NB4 (cell line): ENCODE measurements at regions not wholly inside any gene's neighbourhood (a gene's known extent, or its start where the extent isn't known, plus 50 kb on each side); places are given as distances from the start of the nearest gene placed in this dataset.

ENCODE experiments used
- DNase-seq: peaks from one replicate; pipeline ENCODE4 v3.0.0; 2010; ENCODE audit warnings: low read depth
- H3K4me3 ChIP-seq: one replicate; pipeline ENCODE4 v1.5.1; 2011; ENCODE audit warnings: mild to moderate bottlenecking, low read depth, low read length, moderate library complexity
- MAX ChIP-seq: IDR thresholded peaks from 2 replicates; pipeline ENCODE4 v1.6.1; 2011; ENCODE audit warnings: low read depth, low read length
- MYC ChIP-seq: IDR thresholded peaks from 2 replicates; pipeline ENCODE4 v1.6.1; 2011; ENCODE audit warnings: low read depth, low read length
- POLR2A ChIP-seq: IDR thresholded peaks from 2 replicates; pipeline ENCODE4 v1.6.1; 2011; ENCODE audit warnings: mild to moderate bottlenecking; ENCODE audit not compliant: insufficient read length; ENCODE audit errors: extremely low read depth
- TF ChIP-seq, protein P1 (sequence below): IDR thresholded peaks from one replicate; pipeline ENCODE4 v1.5.1; 2012; ENCODE audit warnings: low read depth, low read length

GRCh38 chr7:115346685-115347084 is 424.8 kb downstream of the MDFIC start:
- no peak for TF ChIP-seq MAX
- no peak for TF ChIP-seq POLR2A
- TF ChIP-seq MYC, result no peak
- TF ChIP-seq, protein P1, sequence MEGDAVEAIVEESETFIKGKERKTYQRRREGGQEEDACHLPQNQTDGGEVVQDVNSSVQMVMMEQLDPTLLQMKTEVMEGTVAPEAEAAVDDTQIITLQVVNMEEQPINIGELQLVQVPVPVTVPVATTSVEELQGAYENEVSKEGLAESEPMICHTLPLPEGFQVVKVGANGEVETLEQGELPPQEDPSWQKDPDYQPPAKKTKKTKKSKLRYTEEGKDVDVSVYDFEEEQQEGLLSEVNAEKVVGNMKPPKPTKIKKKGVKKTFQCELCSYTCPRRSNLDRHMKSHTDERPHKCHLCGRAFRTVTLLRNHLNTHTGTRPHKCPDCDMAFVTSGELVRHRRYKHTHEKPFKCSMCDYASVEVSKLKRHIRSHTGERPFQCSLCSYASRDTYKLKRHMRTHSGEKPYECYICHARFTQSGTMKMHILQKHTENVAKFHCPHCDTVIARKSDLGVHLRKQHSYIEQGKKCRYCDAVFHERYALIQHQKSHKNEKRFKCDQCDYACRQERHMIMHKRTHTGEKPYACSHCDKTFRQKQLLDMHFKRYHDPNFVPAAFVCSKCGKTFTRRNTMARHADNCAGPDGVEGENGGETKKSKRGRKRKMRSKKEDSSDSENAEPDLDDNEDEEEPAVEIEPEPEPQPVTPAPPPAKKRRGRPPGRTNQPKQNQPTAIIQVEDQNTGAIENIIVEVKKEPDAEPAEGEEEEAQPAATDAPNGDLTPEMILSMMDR, result no peak
- H3K4me3 ChIP-seq, result no peak overlapping the region
- DNase-seq, result no peak

DNA sequence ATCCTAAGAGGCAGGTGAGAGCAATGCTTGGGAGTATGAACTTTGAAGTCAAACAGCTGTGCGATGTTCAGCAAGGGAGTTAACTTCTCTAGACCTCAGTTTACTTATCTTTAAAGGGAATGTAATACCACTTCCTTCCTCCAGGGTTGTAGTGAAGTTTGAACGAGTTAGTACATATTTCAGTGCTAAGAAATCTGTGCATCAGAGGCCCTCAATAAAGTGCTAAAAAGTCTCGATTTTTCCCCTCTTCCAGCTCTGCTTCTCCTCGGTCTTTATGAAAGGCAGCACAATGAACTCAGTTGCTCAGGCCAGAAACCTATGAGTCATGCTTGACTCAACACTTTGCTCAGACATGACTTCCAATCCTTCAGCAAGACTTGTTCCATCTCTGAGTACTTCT is 418.9 kb downstream of the MDFIC start:
- no peak overlapping the region for H3K4me3 ChIP-seq
- TF ChIP-seq, protein P1, result no peak
- TF ChIP-seq MYC (no peak), MAX (no peak), POLR2A (no peak)
- peak; percentile 22 for DNase-seq

GRCh38 chr7:115338016-115338415 is 416.1 kb downstream of the MDFIC start:
- no peak for DNase-seq
- no peak overlapping the region for H3K4me3 ChIP-seq
- TF ChIP-seq MAX, result no peak
- no peak for TF ChIP-seq POLR2A
- TF ChIP-seq MYC, result no peak
- TF ChIP-seq, protein P1, result no peak

DNA sequence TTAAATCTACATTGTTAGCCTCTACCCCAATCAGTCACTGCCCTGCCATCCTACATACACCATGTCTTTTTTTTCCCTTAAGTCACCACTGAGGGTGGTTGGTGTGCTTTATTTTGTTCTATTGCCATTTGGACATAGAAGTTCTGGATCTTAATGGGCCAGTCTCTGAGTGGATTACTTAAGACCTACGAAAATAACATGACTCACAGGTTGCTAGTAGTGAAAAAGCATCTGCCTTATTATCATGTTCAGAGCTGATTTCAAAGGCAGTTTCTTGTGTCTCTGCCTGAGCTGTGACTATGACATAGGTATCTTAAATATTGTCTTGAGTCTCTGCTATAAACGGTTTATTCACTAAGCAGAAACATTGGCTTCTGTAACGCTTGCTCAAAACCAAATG is 410.8 kb downstream of the MDFIC start:
- H3K4me3 ChIP-seq, result no peak overlapping the region
- no peak for DNase-seq
- no peak for TF ChIP-seq MAX
- no peak for TF ChIP-seq MYC
- TF ChIP-seq, protein P1, result no peak
- no peak for TF ChIP-seq POLR2A

DNA sequence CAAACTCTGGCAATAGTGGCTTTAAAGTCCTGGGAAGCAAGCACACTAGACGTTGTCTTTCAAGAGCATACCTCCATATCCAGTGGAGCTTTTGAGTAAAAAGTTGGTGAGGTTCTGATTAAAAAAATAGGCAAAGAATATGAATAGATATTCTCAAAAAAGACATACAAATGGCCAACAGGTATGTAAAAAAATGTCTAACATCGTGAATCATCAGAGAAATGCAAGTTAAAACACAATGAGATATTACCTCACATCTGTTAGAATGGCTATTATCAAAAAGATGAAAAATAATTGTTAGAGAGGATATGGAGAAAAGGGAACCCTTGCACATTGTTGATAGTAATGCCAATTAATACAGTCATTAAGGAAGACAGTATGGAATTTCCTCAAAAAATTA is 407.1 kb downstream of the MDFIC start:
- H3K4me3 ChIP-seq, result no peak overlapping the region
- no peak for DNase-seq
- TF ChIP-seq, protein P1, result no peak
- TF ChIP-seq POLR2A (no peak), MAX (no peak), MYC (no peak)

GRCh38 chr7:115328018-115328417 is 406.1 kb downstream of the MDFIC start:
- no peak for DNase-seq
- no peak for TF ChIP-seq MYC
- TF ChIP-seq, protein P1, result no peak
- no peak for TF ChIP-seq POLR2A
- TF ChIP-seq MAX, result no peak
- no peak overlapping the region for H3K4me3 ChIP-seq
